ENCODE measurements at regions not wholly inside any gene's neighbourhood (a gene's known extent, or its start where the extent isn't known, plus 50 kb on each side); places are given as distances from the start of the nearest gene placed in this dataset.

GRCh38 chr9:129351642-129352145 lies 173.6 kb upstream of the IER5L start:
- no peak for TF ChIP-seq EZH2 (IDR thresholded peaks at IDR 0.05; ENCODE audit: insufficient read depth, poor library complexity, severe bottlenecking)
- TF ChIP-seq EZH2phosphoT487 (IDR thresholded peaks at IDR 0.05; ENCODE audit: insufficient read depth, low read depth): no peak

Measured in GM23248 (cell line).